ENCODE measurements at regions not wholly inside any gene's neighbourhood (a gene's known extent, or its start where the extent isn't known, plus 50 kb on each side); places are given as distances from the start of the nearest gene placed in this dataset.

DNA sequence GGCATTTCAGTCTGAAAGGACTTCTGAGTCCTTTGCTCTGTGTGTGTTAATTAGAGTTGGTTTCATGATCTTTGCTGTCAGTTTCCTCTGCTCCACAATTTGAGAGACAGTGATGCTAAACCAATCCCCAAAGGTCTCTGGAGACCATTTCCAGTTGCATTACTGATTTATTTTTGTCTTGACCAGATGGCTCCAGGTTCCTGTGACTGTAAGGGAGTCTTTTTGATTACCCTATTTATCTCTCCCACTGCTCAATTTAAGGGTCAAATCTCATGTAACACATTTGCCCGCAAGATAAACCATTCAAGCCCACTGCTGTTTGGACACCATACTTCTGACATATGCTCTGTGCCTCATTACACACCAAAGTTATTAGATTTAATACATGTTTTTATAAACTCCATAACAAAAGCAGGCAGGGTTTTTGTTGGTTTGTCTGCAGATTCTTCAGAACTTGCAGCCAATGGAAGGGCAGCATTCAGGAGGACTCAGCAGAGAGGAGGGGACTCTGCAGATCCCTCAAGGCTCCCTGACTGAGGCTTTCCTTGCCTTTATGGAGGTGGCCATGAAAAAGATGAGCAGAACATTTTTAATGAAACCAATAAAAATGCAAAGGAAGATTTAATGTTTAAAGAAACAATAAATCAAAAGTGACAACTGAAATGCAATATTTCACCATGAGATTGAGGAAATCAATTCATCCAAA is 889.3 kb upstream of the CELF4 start:
- Histone ChIP-seq H3K27ac (ENCODE audit: control insufficient read depth, insufficient read depth) (no peak overlapping the region), H3K79me2 (ENCODE audit: control insufficient read depth, insufficient read depth, low read length) (no peaks in the 10 kb centered on the region), H3K4me3 (no peak overlapping the region), H2AFZ (ENCODE audit: control insufficient read depth, low read depth, low read length) (no peak overlapping the region), H3K9me3 (replicated peaks; ENCODE audit: control insufficient read depth, insufficient read depth, low read length) (no peaks in the 10 kb centered on the region), H3K4me1 (ENCODE audit: control insufficient read depth, insufficient read depth, low read length) (no peaks in the 10 kb centered on the region), H3K9ac (ENCODE audit: control insufficient read depth, insufficient read depth, low read length) (no peak overlapping the region), H3K36me3 (ENCODE audit: control insufficient read depth in 2 of 2, insufficient read depth in 2 of 2, low read length in 1 of 2) (no peaks in the 10 kb centered on the region), H3K27me3 (replicated peaks in 1 of 2; ENCODE audit: control insufficient read depth in 2 of 2, insufficient read depth in 2 of 2, low read length in 1 of 2) (no peaks in the 10 kb centered on the region), H3K4me2 (ENCODE audit: control insufficient read depth, insufficient read depth) (no peak overlapping the region), H4K20me1 (ENCODE audit: control insufficient read depth, insufficient read depth) (no peaks in the 10 kb centered on the region)
- DNase-seq (ENCODE audit: low read depth, low spot score) (no peak), FAIRE-seq (no peak), ATAC-seq (no peak)
- 52% methylated on average over 1 of the region's 1 CpG for WGBS (ENCODE audit: insufficient coverage, insufficient replicate concordance, low lambda C conversion rate, missing lambda C conversion rate)
- ChIA-PET CTCF (no interaction called here), RAD21 (ENCODE audit: unreplicated experiment) (no interaction called here), POLR2A (no interaction called here), SMC1A (ENCODE audit: uncharacterized antibody, unreplicated experiment) (no interaction called here)
- in situ Hi-C loops (cut with MboI) (no loop called here), intact Hi-C loops (cut with micrococcal nuclease; ENCODE audit: unreplicated experiment) (no loop called here)
- TF ChIP-seq ZBED1 (IDR thresholded peaks at IDR 0.05; ENCODE audit: borderline replicate concordance) = no peak
- no peak for TF ChIP-seq EZH2 (IDR thresholded peaks at IDR 0.05; ENCODE audit: borderline replicate concordance, control insufficient read depth, low read depth, low read length)
- no peak for TF ChIP-seq ETV6 (conservative IDR thresholded peaks at IDR 0.05 in 1 of 2, IDR thresholded peaks at IDR 0.05 in 1 of 2; ENCODE audit: borderline replicate concordance in 1 of 2, low read depth in 1 of 2)
- TF ChIP-seq, protein P1, sequence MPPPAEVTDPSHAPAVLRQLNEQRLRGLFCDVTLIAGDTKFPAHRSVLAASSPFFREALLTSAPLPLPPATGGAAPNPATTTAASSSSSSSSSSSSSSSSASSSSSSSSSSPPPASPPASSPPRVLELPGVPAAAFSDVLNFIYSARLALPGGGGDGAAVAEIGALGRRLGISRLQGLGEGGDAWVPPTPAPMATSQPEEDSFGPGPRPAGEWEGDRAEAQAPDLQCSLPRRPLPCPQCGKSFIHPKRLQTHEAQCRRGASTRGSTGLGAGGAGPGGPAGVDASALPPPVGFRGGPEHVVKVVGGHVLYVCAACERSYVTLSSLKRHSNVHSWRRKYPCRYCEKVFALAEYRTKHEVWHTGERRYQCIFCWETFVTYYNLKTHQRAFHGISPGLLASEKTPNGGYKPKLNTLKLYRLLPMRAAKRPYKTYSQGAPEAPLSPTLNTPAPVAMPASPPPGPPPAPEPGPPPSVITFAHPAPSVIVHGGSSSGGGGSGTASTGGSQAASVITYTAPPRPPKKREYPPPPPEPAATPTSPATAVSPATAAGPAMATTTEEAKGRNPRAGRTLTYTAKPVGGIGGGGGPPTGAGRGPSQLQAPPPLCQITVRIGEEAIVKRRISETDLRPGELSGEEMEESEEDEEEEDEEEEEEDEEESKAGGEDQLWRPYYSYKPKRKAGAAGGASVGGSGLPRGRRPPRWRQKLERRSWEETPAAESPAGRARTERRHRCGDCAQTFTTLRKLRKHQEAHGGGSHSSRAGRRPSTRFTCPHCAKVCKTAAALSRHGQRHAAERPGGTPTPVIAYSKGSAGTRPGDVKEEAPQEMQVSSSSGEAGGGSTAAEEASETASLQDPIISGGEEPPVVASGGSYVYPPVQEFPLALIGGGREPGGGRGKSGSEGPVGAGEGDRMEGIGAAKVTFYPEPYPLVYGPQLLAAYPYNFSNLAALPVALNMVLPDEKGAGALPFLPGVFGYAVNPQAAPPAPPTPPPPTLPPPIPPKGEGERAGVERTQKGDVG (CRISPR knock-in tag; IDR thresholded peaks at IDR 0.05) = no peak
- TF ChIP-seq NFXL1 (IDR thresholded peaks at IDR 0.05; ENCODE audit: borderline replicate concordance) = no peak
- no peak for TF ChIP-seq NR2F1 (conservative IDR thresholded peaks at IDR 0.05)
- TF ChIP-seq NFYB (IDR thresholded peaks at IDR 0.05; ENCODE audit: insufficient read depth, low read depth, low read length) = no peak
- TF ChIP-seq SMC3 (IDR thresholded peaks at IDR 0.05; ENCODE audit: borderline replicate concordance, low read length) = no peak
- no TSS peak for BruUV-seq (replicated peaks)

Data from GM12878 (cell line).